GM21381 (cell line): ENCODE measurements at regions not wholly inside any gene's neighbourhood (a gene's known extent, or its start where the extent isn't known, plus 50 kb on each side); places are given as distances from the start of the nearest gene placed in this dataset.
"Not testable (repeated sequence)": the region's sequence is repeated elsewhere in the genome, so short reads cannot be mapped to it uniquely, and the experiment has no call there.

Source experiments
- ATAC-seq: cut with Tn5 transposase; IDR thresholded peaks from one replicate; pipeline ENCODE4 v1.9.1; 2021; ENCODE audit warnings: mild to moderate bottlenecking, moderate library complexity; ENCODE audit not compliant: unreplicated experiment

DNA sequence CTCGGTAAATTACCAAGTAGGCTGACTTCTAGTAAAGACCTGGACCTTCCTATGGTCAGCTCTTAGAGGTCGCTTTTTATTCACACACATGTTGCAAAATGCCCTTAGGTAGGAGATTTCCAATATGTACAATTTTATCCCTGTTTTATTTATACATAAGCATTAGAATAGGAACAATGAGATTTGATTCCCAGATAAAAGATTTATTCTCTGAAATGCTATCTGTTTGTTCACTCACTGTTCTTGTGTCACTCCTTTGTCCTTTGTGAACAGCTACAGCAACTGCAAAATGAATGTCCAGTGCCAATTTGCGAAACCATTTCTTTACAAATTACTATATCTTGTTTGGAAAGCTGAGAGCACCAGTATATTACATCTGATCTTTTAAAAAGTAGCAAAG is 991.5 kb upstream of the TYRP1 start:
- ATAC-seq = no peak

DNA sequence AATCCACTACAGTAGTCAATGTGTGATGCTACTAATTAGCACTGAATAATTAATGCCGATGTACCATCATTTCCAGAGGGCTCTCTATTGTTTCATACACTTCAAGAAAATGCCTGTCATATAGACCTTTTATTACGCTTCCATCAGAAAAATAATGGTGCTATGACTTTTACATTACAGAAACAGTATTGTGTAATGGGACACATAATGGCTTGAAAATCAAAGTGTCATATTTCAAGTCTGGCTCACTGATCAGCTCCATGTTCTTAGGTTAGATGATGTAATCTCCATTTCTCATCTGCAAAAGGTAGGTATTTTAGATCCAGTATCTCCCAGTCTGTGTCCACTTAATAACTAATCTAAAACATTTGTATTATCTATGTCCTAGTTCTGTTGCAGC is 990.6 kb upstream of the TYRP1 start:
- no peak for ATAC-seq

DNA sequence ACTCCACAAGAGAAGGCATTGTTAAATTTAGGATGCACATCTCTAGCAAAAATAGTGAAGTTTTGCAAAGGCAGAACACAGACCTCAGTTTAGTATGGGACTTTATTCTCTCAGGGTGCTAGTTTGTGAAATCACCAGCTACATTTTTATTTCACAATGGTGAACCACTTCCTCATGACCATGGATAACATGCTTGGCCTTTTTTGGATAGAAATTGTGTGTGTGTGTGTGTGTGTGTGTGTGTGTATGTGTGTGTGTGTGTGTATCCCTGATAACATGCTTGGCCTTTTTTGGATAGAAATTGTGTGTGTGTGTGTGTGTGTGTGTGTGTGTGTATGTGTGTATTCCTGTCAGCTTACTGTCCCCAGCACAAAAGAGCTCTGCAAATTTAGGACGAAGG is 989.0 kb upstream of the TYRP1 start:
- ATAC-seq = not testable (repeated sequence)

DNA sequence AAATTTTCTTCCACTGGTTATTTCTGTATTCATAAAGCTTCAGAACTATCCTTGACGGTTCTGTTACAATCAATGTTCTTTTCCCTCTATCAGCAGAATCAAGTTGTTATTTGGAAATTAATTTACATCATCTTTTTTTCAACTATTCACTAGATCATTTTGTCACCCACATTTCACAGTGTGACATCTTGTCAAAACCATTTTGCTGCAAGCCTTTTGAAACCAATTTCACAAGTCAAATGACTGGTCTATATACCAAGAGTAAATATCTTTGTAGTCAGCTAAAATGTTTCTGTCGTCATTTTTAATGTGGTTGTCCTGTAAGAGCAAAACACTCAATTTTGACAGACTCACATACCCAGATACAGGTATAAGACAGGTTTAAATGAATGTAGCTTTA is 984.3 kb upstream of the TYRP1 start:
- ATAC-seq = no peak

DNA sequence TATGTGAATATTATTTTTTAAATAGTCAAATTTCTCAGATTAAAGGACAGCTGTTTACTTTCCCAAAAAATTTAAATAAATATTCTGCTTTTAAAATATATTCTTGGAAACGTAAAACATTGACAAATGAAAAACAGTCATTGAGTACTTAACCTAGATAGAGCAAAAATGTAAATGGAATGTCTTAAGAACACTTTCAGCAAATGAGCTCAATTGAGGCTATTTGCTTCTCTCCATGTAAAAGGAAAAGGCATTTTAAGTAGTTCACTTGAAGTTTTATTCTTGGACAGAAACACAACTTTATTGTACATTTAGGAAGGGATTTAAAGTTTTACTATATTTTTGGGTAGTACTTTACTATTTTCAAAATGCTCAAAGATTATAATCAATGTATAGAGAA is 983.6 kb upstream of the TYRP1 start:
- no peak for ATAC-seq

DNA sequence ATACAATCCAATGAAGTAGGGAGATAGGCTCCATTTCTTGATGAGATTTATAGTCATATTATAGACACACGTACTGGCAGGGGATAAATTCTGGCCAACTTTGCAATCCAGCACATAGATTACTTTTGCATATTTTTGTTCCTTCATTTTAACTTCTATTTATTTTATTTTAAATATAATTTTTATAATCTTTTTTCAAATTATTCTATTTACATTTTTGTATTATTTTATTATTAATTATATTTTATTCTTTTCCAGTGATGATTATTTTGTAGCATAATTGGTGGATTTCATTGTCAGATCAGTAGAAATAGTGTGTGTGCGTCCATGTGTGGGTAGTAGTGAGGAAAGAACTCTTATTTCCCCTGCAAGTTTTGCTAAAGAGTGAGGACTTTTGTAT is 980.1 kb upstream of the TYRP1 start:
- no peak for ATAC-seq

DNA sequence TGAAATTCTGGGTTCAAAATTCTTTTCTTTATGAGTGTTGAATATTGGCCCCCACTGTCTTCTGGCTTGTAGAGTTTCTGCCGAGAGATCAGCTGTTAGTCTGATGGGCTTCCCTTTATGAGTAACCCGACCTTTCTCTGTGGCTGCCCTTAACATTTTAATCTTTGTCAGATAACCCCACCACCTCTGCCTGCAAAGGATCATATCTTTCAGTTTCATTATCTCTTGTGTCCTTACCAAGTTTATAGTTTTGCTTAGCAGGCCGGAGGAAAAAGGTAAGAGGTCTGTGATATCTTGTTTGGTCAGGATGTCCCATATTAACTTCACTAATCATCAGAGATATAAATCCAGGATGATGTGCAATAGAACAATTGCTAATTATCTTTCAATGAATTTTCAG is 970.2 kb upstream of the TYRP1 start:
- ATAC-seq = no peak

DNA sequence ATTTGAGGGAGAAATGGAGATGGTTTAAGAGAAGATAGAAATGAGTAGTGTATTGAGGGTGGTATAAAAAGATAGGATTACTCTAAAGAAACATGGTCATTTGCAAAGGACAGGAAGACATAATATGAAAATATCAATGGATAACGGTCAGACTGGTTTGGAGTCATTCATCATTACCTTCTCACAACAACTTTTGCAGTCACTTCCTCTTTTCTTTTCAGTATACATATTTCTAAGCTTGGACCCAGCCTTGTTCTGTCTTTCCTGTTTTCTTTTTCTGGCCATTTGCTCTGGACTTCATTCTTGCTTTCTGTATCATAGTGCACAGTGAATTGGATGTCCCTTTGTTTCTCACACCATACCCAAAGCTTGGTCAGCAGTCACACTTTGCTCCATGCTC is 966.5 kb upstream of the TYRP1 start:
- no peak for ATAC-seq

DNA sequence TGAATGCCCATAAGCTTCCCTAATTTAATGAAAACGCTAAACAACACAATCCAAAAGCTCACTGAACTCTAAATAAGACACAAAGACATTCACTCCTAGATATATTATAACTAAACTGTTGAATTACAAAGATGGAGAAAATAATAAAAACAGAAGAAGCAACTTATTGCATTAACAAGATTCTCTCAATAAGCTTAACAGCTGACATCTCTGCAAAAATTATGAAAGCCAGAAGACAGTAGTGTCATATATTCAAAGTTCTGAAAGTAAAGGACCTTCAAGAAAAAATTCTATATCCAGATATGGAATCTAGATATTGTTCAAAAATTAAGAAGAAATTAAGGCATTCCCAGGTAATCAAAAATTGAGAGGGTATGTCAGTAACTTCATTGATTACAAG is 957.8 kb upstream of the TYRP1 start:
- ATAC-seq = no peak

DNA sequence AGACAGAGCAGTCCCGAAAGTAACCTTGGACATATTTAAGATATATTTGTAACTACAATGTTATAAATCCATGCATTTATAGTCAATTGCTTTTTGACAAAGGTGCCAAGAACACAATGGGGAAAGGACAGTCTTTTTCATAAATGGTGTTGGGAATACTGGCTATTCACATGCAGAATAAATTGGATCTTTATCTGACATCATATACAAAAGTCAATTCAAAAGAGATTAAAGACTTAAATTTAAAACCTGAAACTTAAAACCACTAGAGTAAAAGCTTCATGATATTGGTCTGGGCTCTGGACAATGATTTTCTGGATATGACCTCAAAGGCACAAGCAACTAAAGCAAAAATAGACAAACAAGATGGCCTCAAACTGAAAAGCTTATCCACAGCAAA is 950.7 kb upstream of the TYRP1 start:
- ATAC-seq = no peak

DNA sequence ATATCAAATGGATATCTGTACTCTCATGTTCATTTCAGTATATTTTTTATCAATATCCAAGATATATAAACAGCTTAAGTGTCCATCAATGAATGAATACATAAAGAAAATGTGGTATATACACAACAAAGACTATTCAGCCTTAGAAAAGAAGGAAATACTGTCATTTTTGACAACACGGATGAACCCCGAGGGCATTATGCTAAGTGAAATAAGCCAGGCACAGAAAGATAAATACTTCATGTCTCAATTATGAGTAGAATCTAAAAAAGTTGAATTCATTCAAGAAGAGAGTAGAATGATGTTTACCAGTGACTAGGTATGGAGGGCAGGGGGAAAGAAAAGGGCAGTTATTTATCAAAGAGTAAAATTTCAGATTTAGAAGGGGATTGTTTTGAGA is 949.8 kb upstream of the TYRP1 start:
- ATAC-seq = no peak

DNA sequence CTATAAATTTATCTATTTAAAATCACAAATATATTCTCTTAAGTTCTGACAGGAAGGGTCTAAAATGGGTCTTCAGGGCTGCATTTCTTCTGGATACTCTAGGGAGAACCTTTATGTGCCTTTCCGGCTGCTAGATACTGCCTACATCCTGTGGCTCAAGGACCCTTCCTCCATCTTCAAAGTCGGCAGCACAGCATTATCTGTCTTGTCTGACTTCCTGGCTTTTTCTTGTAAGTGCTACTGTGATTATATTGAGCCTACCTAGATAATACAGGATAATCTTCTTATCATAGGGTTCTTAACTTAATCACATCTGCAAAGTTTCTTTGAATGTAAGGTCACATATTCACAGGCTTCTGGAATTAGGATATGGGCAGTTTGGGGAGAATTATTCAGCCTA is 943.8 kb upstream of the TYRP1 start:
- ATAC-seq = no peak

DNA sequence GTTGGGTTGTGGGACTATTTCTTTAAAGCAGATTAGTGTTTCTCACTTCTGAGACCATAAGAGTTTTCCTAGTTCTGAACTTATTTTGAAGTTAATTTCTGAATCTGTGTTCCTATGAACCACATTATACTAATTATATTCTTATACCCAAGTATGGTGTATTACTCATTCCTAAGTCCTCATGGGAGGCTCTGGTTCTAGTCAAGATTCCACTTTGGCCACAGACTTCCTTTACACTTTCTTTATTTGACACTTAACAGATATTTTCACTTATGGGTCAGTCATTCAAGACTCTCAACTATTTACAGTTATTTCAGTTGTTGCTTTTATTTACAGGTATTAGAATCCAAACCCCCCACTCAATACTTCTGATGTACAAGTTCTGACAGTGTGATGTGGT is 937.2 kb upstream of the TYRP1 start:
- ATAC-seq = no peak

DNA sequence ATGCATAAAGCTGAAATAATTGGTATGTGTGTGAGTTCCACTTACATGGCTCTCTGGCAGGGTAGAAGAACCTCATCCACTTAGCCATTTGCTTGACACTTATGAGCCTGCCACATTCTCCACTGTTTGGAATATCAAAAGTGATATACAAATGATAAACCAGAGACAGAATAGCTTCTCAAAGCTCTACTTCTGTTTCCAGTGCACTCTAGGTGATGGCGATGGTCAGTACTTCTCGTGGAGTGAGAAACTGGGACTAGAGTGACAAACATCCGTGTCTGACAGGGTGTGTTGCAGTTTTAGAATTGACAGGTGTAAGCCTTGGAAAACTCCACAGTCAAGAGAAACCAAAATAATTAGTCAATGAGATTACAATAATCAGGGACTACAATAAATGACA is 935.8 kb upstream of the TYRP1 start:
- no peak for ATAC-seq

DNA sequence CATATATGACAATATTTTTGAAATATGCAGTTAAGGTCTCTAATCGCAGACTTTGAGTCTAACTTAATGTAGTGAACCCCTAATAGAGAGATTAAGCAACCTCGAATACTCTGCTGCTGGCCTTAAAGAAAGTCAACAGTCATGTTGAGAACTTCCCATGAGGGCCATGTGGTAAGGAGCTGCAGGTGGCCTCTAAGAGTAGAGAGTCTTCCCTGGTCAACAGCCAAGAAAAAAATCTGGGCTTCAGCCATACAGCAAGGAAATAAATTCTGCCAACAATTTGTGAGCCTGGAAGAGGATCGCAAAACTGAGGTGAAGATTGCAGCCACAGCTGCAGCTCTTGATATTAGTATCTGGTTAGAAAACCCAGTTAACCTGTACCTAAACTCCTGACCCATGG is 935.2 kb upstream of the TYRP1 start:
- no peak for ATAC-seq

DNA sequence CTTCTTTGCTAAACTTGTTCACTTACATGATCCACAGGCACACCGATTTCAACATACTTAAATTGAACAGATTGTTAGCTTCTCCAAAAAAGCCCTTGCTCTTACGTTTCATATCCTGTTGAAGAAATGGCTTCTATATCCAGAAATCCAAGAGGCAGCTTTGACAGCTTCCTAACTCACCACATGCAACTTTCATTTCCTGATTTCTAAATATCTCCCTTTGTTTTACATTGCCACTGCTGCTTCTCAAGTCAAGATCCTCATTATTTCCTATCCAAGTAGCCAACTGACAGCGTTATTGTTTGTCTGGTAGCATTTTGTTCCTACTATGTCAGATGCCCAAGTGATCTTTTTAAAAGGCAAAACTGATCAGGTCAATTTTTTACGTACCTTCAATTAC is 913.2 kb upstream of the TYRP1 start:
- no peak for ATAC-seq

DNA sequence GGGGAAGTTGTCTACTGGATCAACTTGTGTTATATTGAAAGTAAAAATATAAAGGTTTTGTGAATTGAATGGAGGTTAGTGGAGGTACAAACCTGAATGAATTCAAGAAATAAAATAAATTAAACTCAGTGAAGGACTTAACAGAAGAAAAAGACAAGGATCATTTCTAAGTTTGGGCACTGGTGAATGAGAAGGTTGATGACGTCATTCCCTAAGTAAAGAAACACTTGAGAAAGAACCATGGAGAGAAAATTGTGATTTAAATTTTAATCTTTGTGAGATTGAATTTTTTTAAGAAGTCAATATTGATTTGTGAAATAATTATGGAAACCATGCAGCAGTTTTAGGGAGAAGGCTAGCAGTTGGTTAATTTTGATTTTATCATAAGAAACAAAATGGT is 900.3 kb upstream of the TYRP1 start:
- no peak for ATAC-seq

DNA sequence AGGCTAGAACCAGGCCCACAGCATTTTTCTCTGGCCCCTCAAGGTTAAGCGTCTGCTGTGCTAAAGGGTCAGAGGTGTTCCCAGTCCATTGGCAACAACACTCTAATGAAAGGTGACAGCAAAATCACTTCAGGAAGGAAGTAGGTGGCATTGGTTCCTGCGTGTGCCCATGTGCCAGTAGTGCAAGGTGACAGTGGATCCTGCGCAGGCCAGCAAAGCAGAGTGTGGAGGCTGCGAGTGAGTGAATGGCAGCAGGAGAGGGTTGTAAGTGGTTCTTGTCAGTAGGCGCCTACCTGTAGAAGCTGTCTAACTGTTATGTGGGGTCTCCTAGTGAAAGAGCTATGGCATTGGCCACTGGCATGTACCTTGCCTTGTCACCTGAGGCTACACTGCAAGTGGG is 898.2 kb upstream of the TYRP1 start:
- no peak for ATAC-seq

DNA sequence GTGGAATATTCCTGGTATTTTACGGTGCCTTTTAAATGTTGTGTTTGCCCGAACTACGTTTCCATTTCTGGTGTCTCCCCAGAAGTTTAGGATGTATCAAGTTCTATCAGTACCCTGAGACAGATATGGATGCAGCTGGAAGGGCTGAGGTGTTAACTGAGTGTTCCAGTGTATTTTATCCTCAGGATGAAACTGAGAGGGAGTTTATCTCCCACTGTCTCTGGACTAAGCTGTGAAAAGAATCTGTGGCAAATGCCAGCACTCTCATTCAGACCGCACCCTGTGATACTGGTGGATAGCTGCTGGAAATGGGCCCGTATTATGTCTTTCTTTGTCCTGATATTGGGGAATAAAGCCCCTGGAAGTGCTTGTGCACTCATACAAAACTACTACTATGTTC is 887.2 kb upstream of the TYRP1 start:
- no peak for ATAC-seq

DNA sequence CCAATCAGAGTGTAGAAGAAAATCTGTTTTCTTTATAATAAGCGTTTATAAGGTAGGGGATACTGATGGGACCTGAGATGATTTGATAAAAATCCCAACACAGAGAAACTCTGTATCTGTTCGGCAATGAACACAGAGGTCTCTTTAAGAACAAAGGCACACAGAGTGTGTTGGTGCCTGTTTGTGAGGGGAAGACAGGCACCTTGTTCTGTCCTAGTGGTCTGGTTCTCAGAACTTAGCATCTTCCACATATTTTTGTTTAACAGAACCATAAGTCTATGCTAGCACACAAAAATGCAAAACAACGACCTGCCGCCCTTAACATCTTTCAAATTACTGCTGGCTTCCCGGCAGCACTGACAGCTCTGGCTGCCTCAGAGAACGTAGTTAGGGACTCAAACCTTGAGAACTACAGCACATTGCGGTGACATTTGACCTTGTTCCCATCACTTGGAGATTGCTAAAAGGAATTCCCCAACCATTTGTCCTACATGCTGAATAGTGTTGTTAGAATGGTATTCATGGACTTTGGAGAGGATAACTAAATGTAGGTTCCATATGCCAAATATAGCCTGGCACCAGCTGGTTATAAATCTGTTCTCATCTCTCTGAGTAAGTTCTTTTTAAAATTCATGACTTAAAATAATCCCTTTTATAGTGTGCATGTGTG is 871.7 kb upstream of the TYRP1 start:
- no peak for ATAC-seq

DNA sequence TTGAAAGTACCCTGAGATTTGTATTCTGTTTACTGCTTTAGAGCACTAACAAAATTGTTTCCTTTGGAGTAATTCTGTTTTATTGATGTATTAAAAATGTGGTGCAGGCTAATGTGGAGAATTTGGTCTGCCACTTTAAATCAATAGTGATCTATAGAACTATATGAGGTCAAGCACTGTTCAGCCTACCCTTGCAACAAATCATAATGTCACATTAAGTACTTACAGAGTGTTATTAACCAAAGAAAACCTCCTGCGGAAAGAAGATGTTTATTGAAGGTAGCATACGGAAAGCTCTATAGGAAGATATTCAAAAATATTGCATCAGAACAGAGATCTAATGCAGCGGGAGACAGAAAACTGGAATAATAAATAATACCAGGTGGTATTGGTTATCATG is 865.0 kb upstream of the TYRP1 start:
- no peak for ATAC-seq

DNA sequence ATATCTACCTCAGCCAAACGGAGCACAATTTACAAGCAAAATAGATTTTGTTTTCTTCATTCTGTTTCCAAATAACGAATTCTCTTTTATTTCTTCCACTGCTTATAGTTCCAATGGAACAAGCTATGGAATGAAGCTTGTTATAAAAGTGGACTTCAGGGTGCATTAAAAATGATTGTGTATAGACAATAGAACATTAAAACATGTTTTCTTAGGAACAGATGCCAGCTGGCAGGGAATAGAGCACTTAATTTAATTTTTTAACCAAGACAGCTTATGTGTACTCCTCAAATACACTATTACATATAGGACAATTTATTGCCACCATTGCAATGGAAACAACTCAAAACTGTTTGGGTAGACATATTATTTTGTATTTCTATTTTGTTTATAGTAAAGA is 860.1 kb upstream of the TYRP1 start:
- ATAC-seq = no peak

DNA sequence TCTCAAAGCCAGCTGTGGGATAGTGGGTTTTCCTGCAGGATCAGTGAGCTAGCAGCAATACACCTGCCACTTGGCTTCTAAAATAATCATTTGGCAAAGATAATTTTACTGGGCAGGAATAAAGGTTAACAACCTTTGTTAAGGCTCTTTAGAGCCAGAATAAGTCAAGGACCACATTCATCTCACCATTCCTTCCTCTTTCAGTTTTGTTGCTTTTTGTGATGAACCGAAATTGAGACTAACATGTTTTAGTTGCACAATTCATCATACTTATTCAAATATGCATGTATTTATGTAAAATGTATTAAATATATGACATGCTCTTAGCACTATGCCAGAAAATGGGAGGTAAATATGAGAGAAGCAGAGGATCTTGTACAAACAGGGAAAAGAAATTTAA is 824.4 kb upstream of the TYRP1 start:
- ATAC-seq = no peak

DNA sequence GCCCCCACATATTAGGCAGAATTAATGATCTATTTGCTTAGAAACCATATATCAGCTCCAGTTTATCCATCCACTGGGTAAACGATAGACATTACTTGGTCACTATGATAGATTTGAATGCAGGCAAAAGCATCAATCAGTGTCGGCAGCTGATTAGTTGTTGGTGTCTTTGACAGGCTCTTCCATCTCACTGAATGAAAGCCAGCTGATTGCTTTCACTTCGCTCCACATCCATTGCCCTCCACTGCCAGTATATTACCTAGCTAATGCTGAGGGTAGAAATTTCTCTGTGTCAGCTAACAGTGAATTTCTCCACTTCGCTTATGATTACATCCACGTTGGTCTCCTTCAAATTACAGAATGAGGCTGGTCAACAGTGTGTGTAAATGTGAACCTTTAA is 821.3 kb upstream of the TYRP1 start:
- no peak for ATAC-seq
